GM23248 (cell line): ENCODE measurements at regions not wholly inside any gene's neighbourhood (a gene's known extent, or its start where the extent isn't known, plus 50 kb on each side); places are given as distances from the start of the nearest gene placed in this dataset.
"Not testable (repeated sequence)": the region's sequence is repeated elsewhere in the genome, so short reads cannot be mapped to it uniquely, and the experiment has no call there.

Source experiments
- DNase-seq: peaks from one replicate; pipeline ENCODE4 v3.0.0-alpha.2; 2015
- H2AFZ ChIP-seq: fragments of 200-600 bp; sonication (generic); 2 replicates; pipeline ENCODE4 v1.6.1; 2016; ENCODE audit warnings: antibody characterized with exemption
- H3F3A ChIP-seq: fragments of 200-600 bp; sonication (generic); 2 replicates; pipeline ENCODE4 v1.6.1; 2016; ENCODE audit warnings: mild to moderate bottlenecking, antibody characterized with exemption, mixed run types; ENCODE audit not compliant: insufficient read depth
- H3K27ac ChIP-seq: fragments of 200-600 bp; sonication (generic); 2 replicates; pipeline ENCODE4 v1.5.1; 2016; ENCODE audit warnings: mild to moderate bottlenecking
- H3K27me3 ChIP-seq: fragments of 200-600 bp; sonication (generic); replicated peaks from 2 replicates; pipeline ENCODE4 v1.6.1; 2016; ENCODE audit warnings: mild to moderate bottlenecking; ENCODE audit not compliant: insufficient read depth
- H3K36me3 ChIP-seq: fragments of 200-600 bp; sonication (generic); 2 replicates; pipeline ENCODE4 v1.6.1; 2016; ENCODE audit warnings: low read depth, mild to moderate bottlenecking
- H3K4me1 ChIP-seq: fragments of 200-600 bp; sonication (generic); 2 replicates; pipeline ENCODE4 v1.6.1; 2016; ENCODE audit warnings: mild to moderate bottlenecking; ENCODE audit not compliant: insufficient read depth
- H3K4me2 ChIP-seq: fragments of 200-600 bp; sonication (generic); one replicate; pipeline ENCODE4 v1.6.1; 2016; ENCODE audit warnings: mild to moderate bottlenecking; ENCODE audit not compliant: unreplicated experiment
- H3K4me3 ChIP-seq: fragments of 200-600 bp; sonication (generic); 2 replicates; pipeline ENCODE4 v1.5.1; 2016; ENCODE audit warnings: mild to moderate bottlenecking
- H3K79me2 ChIP-seq: fragments of 200-600 bp; sonication (generic); 2 replicates; pipeline ENCODE4 v1.6.1; 2016; ENCODE audit warnings: mild to moderate bottlenecking; ENCODE audit not compliant: insufficient read depth
- H3K9ac ChIP-seq: fragments of 200-600 bp; sonication (generic); 2 replicates; pipeline ENCODE4 v1.6.1; 2016; ENCODE audit warnings: mild to moderate bottlenecking
- H3K9me2 ChIP-seq: fragments of 200-600 bp; sonication (generic); 2 replicates; pipeline ENCODE4 v1.6.1; 2016; ENCODE audit warnings: mixed run types, mild to moderate bottlenecking, moderate library complexity; ENCODE audit not compliant: insufficient read depth
- H3K9me3 ChIP-seq: fragments of 200-600 bp; sonication (generic); one replicate; pipeline ENCODE4 v1.6.1; 2017; ENCODE audit warnings: low read depth
- H4K20me1 ChIP-seq: fragments of 200-600 bp; sonication (generic); 2 replicates; pipeline ENCODE4 v1.6.0; 2016; ENCODE audit not compliant: insufficient read depth
- EZH2 ChIP-seq: fragments of 200-600 bp; sonication (generic); IDR thresholded peaks from 2 replicates; pipeline ENCODE4 v1.6.1; 2018; ENCODE audit warnings: antibody characterized with exemption, mild to moderate bottlenecking; ENCODE audit not compliant: insufficient read depth, poor library complexity, severe bottlenecking
- EZH2phosphoT487 ChIP-seq: fragments of 200-600 bp; sonication (generic); IDR thresholded peaks from 2 replicates; pipeline ENCODE4 v1.6.1; 2018; ENCODE audit warnings: antibody characterized with exemption, moderate library complexity, mild to moderate bottlenecking, low read depth; ENCODE audit not compliant: insufficient read depth
- WGBS, 2 experiments: methylation state at CpG; one replicate each; pipeline ENCODE4 v1.1.6; 2015 to 2017; ENCODE audit warnings: low lambda C conversion rate in 2 of 2, low coverage in 1 of 2; ENCODE audit errors: missing lambda C conversion rate in 2 of 2; 5-methylcytosine and 5-hydroxymethylcytosine counted together
- in situ Hi-C: fragments of 300-500 bp; cut with MboI; formaldehyde crosslinking; loops from 2 replicates; pipeline ENCODE4 v1.15.0; 2020

DNA sequence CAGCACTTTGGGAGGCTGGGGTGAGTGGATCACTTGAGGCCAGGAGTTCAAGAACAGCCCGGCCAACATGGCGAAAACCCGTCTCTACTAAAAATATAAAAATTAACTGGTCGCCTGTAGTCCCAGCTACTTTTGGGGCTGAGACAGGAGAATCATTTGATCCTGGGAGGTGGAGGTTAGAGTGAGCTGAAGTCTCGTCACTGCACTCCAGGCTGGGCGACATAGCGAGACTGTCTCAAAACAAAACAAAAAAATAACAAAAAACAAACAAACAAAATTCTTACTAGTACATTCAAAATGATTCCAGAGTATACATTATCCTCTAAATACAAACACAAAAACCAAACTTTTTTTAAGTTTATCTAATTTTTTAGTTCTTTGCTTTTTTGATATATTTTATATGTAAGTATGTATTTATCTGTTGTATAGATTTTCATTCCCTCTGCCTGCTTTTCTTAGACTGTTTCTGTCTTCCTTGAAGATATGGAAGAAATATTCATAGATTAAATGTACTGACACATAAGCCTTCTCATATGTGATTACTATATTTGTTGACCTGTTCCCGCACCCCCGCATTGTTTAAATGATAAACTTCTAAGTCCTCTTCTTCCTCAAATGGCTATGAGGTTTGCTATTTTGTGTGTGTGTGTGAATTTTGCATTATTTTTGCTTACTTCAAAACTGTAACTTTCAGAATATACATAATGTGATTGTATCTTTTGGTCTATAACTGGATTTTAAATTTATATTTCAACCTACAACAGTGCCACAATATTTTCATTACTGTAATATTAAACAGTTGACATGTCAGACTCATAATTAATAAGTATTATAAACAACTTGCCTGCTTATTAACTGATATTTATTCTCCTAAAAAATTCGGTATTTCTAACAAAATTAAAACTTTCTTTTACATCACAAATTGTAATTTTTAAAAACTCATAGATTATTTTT is 1674.1 kb upstream of the B3GALT2 start:
- H3K9me2 ChIP-seq: no peaks in the 10 kb centered on the region
- no peaks in the 10 kb centered on the region for H3K27me3 ChIP-seq
- H3K4me3 ChIP-seq: no peak overlapping the region
- no peaks in the 10 kb centered on the region for H3F3A ChIP-seq
- DNase-seq: no peak
- H4K20me1 ChIP-seq: no peaks in the 10 kb centered on the region
- 59 to 64% methylated on average over 10 of the region's 10 CpGs for WGBS, 2 experiments
- no peaks in the 10 kb centered on the region for H3K4me1 ChIP-seq
- no peak overlapping the region for H3K4me2 ChIP-seq
- H3K9ac ChIP-seq: no peak overlapping the region
- TF ChIP-seq EZH2phosphoT487: no peak
- no peak for TF ChIP-seq EZH2
- in situ Hi-C loops: no loop called here
- H2AFZ ChIP-seq: no peak overlapping the region
- no peaks in the 10 kb centered on the region for H3K9me3 ChIP-seq
- no peaks in the 10 kb centered on the region for H3K79me2 ChIP-seq
- no peaks in the 10 kb centered on the region for H3K36me3 ChIP-seq
- H3K27ac ChIP-seq: no peak overlapping the region

DNA sequence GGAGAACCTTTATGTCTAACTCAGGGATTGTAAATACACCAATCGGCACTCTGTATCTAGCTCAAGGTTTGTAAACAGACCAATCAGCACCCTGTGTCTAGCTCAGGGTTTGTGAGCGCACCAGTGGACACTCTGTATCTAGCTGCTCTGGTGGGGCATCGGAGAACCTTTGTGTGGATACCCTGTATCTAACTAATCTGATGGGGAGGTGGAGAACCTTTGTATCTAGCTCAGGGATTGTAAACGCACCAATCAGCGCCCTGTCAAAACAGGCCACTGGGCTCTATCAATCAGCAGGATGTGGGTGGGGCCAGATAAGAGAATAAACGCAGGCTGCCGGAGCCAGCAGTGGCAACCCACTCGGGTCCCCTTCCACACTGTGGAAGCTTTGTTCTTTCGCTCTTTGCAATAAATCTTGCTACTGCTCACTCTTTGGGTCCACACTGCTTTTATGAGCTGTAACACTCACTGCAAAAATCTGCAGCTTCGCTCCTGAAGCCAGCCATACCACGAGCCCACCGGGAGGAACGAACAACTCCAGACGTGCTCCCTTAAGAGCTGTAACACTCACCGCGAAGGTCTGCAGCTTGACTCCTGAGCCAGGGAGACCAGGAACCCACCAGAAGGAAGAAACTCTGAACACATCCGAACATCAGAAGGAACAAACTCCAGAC is 1673.2 kb upstream of the B3GALT2 start:
- H3K9ac ChIP-seq, H3K79me2 ChIP-seq, H3K36me3 ChIP-seq, H3K4me1 ChIP-seq, H3K4me2 ChIP-seq, H3K9me3 ChIP-seq, H2AFZ ChIP-seq, H3K4me3 ChIP-seq, DNase-seq, H3F3A ChIP-seq, H4K20me1 ChIP-seq, H3K27ac ChIP-seq, in situ Hi-C loops, H3K9me2 ChIP-seq, H3K27me3 ChIP-seq: not testable (repeated sequence)
- WGBS, 2 experiments: 61 to 71% methylated on average over 15 to 17 of the region's 17 CpGs

DNA sequence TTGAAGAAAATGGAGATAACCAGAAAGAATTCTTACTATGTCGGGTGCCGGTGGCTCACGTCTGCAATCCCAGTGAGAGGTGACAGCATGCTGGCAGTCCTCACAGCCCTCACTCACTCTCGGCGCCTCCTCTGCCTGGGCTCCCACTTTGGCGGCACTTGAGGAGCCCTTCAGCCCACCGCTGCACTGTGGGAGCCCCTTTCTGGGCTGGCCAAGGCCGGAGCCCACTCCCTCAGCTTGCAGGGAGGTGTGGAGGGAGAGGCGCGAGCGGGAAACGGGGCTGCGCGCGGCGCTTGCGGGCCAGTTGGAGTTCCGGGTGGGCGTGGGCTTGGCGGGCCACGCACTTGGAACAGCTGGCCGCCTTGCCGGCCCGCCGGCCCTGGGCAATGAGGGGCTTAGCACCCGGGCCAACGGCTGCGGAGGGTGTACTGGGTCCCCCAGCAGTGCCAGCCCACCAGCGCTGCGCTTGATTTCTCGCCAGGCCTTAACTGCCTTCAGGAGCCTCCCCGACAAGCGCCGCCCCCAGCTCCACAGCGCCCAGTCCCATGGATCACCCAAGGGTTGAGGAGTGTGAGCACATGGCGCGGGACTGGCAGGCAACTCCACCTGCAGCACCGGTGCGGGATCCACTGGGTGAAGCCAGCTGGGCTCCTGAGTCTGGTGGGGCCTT is 1672.5 kb upstream of the B3GALT2 start:
- H3K4me3 ChIP-seq, H3K4me2 ChIP-seq, H3K4me1 ChIP-seq, H3K9me3 ChIP-seq, H3K27me3 ChIP-seq, DNase-seq, H3K36me3 ChIP-seq, H3K9me2 ChIP-seq, H3K27ac ChIP-seq, in situ Hi-C loops, H3K79me2 ChIP-seq, H2AFZ ChIP-seq, H3F3A ChIP-seq, H3K9ac ChIP-seq, H4K20me1 ChIP-seq: not testable (repeated sequence)
- WGBS, 2 experiments: 77 to 84% methylated on average over 27 to 37 of the region's 39 CpGs

DNA sequence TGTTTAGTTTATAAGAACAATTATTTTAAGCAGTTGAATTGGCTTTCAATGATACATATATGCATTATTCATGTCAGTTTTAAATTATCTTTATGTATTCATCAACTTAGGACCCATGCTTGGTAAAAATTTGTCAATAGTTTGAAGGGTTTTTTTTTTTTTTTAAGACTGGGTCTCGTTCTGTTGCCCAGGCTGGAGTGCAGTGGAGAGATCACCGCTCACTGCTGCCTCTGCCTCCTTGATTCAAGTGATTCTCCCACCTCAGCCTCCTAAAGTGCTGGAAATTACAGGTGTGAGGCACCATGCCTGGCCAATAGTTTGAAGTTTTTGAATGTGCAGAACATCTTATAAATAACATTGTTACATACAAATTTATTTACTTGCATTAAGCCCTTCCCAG is 1671.0 kb upstream of the B3GALT2 start:
- Histone ChIP-seq H3K9ac (no peak overlapping the region), H3K9me3 (no peaks in the 10 kb centered on the region), H2AFZ (no peak overlapping the region), H3K4me1 (no peaks in the 10 kb centered on the region), H3K4me2 (no peak overlapping the region), H4K20me1 (no peaks in the 10 kb centered on the region), H3K27me3 (no peaks in the 10 kb centered on the region), H3K36me3 (no peaks in the 10 kb centered on the region), H3K4me3 (no peak overlapping the region), H3K79me2 (no peaks in the 10 kb centered on the region), H3K27ac (no peak overlapping the region), H3K9me2 (no peaks in the 10 kb centered on the region), H3F3A (no peaks in the 10 kb centered on the region)
- 6 to 11% methylated on average over 2 of the region's 2 CpGs for WGBS, 2 experiments
- TF ChIP-seq EZH2phosphoT487 (no peak), EZH2 (no peak)
- DNase-seq: no peak
- in situ Hi-C loops: no loop called here
